GM19438 (cell line): ENCODE measurements at regions not wholly inside any gene's neighbourhood (a gene's known extent, or its start where the extent isn't known, plus 50 kb on each side); places are given as distances from the start of the nearest gene placed in this dataset.
"Not testable (repeated sequence)": the region's sequence is repeated elsewhere in the genome, so short reads cannot be mapped to it uniquely, and the experiment has no call there.

Experiments
- ATAC-seq: cut with Tn5 transposase; IDR thresholded peaks from one replicate; pipeline ENCODE4 v1.9.1; 2021; ENCODE audit warnings: low read depth; ENCODE audit not compliant: unreplicated experiment

- no peak for ATAC-seq
These were observed 258.0 kb upstream of the KCND2 start for GRCh38 chr7:120014925-120015465.

DNA sequence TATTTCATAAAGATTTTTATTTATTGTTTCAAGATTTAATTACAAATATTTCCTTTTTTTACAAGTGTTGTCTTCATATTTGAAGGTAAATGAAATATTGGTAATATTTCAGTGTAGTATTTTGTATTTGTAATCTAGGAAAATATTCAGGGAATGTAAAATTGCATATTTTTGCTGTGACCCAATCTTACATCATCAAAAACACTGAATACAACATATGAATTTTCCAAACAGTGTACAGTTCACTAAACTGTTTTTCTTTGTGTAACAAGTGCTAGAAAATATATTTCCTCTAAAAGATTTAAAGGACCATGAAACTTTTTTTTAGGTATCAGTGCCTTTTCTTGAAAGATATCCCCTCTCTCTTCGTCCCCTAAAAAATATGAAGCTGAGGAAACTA, 251.9 kb upstream of the KCND2 start:
- no peak for ATAC-seq

DNA sequence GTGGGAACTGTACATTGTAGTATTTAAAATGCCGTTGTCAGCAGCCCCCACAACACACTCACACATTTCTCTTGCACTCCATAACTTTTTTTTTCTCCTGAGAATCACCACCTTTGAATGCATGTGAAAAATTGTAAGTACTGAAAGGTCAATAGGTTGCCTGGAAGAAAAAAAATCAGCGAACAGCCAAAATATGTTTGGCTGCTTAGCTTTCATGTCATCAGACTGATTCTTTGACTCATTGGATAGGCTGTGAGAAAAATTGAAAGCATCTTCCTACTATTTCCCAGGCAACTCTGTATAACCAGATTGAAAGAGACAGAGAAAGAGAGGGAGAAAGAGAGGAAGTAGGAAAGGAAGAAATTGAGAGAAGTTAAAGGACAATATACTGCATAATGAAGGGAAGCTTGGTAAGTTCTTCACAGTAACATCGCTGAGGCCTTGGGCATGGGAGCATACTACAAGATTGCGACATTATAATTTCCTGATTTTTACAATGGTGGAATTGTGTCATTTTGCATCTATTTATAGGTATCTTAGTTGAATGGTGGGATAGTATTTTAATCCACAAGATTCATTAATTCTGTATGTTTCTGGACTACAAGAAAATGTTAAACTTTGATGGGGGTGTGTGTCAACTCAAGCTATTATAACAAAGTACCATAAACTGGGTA, 249.3 kb upstream of the KCND2 start:
- no peak for ATAC-seq

DNA sequence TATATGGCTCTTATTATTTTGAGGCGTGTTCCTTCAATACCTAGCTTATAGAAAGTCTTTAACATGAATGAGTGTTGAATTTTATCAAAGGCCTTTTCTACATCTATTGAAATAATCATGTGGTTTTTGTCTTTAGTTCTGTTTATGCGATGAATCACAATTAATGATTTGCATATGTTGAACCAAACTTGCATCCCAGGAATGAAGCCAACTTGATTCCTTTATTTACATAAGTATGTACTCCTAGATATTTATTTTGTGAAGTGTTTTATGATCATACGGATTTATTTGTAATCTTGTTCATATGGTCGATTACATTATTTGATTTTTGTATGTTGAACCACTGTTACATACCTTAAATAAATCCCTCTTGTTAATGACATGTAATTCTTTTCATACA, 244.3 kb upstream of the KCND2 start:
- no peak for ATAC-seq

- ATAC-seq = no peak
These were observed 242.1 kb upstream of the KCND2 start for GRCh38 chr7:120030876-120031275.

DNA sequence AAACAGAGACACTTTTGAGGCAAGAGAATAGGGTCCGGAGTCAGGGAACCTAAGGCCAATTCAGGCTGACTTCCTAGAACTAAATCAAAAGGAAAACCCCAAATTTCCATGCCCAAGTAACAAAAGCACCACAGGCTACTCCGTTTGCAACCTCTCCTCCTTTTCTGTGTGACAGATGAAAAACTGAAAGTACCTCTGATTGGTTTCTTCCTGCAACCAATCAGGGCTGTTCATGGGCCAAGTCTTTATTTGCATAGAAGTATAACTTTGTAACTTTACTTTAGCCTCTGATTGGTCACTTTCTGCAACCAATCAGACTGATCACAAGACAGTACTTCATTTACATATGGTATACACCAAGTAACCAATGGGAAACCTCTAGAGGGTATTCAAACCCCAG, 239.9 kb upstream of the KCND2 start:
- no peak for ATAC-seq

GRCh38 chr7:120039138-120039537, 233.8 kb upstream of the KCND2 start:
- no peak for ATAC-seq

DNA sequence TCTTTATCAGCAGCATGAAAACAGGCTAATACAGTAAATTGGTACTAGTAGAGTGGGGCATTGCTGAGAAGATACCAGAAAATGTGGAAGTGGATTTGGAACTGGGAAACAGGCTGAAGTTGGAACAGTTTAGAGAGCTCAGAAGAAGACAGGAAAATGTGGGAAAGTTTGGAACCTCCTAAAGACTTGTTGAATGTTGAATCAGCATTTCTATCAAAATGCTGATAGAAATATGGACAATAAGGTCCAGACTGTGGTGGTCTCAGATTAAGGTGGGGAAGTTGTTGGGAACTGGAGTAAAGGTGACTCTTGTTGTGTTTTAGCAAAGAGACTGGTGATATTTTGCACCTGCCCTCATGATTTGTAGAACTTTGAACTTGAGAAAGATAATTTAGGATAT, 231.2 kb upstream of the KCND2 start:
- ATAC-seq = no peak

DNA sequence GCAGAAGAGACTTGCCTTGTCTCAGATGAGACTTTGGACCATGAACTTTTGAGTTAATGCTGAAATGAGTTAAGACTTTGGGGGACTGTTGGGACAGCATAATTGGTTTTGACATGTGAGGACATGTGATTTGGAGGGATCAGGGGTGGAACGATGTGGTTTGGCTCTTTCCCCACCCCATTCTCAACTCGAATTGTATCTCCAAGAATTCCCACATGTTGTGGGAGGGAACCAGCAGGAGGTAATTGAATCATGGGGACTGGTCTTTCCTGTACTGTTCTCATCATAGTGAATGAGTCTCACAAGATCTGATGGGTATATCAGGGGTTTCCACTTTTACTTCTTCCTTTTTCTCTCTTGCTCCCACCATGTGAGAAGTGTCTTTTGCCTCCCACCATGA, 229.7 kb upstream of the KCND2 start:
- ATAC-seq = no peak

- no peak for ATAC-seq
These were observed 220.0 kb upstream of the KCND2 start for GRCh38 chr7:120052884-120053382.

DNA sequence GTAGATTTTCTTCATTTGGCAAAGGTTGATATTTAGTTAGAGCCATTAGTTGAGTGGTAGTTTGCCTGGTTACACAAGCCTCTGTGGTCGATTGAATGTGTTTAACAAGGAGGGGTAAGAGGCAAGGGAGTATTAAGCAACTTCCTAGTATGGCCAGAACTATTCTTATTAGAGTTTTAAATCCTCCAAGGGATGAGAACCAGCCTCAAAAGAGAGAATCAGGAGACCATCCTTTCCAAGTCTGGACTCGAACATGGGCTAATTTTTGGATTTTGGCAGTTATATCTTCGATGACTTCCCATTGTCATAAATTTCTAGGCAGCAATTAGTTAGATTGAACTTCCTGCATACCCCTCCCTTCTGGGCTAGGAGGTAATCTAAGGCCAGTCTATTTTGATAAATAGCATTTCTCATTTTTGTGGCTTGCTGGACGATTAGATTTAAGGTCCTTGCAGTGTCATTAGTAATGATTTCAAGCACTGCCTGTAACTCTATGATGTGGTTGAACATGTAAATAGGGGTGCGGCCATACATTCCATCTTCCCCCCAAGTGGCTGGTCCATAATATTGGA, 219.5 kb upstream of the KCND2 start:
- ATAC-seq = no peak

DNA sequence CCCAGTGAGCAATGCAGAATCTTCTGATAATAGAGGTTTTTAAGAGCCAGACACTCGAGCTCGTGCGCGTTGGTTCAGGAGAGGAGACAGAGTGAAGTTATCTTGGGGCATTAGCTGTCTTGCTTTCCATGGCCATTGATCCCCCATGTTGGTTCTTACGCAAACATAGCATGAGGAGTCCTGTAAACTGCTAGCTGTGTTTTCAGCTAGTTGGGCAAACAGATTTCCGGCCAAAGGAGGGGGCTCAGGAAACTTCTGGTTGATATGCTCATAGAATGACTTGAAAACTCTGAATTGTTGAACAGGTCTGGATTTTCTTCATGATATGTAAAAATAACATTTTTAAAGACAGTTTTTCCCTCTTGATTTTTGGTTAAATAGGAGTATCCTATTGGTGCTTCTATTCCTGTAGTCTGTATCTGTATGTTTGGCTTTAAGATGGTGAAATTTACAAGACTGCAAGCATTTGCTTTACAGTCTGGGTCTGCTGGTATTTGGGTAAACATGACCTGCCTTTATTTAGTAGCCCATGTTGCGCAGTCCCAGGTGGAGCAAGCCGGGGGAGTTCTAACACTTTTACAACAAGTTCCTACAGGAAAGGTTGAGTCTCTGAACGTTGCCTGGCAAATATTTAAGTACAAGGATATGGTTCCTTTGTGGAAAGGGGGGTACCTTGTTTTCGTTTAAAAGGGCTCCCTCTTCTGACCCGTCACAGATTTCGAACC, 218.4 kb upstream of the KCND2 start:
- ATAC-seq = no peak

DNA sequence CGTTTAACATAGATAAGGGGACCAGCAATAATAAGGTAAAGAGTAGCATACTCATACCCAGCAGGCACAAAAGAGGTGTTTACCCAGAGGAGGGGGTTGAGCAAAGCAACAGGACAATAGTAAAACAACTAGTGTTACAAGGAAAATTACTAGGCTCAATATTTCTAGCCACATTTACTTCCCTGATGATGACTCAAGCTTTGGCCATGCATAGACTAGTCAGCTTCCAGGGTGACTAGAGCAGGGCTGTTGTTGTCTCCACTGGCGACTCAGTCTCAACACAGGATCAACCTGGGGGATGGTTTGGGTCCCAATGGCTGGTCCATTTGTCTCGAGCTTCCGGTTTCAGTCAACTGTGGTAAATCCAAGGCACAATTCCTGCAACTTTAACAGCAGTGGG, 217.7 kb upstream of the KCND2 start:
- no peak for ATAC-seq

GRCh38 chr7:120056227-120056626, 216.7 kb upstream of the KCND2 start:
- no peak for ATAC-seq

- no peak for ATAC-seq
These were observed 213.3 kb upstream of the KCND2 start for GRCh38 chr7:120059641-120060040.

DNA sequence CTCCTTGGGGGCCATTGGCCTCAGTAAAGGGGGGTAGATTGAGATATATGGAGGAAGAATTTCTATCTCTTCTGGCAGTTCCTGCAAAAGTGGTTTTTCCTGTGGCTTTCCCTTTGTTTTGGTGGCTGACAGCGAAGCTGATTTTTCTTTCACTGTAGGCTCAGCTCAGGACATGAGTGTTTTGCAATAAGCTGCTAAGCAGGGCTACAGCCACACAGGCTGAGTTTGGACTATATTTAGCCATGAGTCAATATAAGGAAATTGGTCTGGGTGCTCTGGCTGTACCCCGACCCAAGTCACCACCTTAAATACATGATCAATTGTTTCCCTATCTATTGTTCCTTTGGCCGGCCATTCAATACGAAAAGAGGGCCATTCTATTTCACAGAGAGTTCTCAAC, 212.7 kb upstream of the KCND2 start:
- ATAC-seq = no peak

DNA sequence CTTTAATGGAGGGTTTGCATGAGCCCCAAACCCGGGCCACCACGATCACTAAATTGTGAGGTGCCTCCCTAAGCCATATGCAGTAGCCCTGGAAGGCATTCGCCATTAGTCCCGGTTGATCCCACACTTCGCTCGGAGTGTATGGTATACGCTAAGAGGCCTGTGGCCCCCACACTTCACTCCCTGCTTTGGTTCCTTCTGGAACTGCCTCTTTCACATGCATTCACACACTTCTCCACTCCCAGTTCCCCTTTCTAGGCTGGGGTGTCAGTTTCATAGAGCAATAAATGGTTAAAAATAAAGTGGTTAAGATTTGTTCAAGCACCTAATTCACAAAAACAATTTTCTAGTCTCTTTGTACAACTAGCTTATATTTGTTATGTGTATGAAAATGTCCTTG, 212.1 kb upstream of the KCND2 start:
- ATAC-seq = no peak

DNA sequence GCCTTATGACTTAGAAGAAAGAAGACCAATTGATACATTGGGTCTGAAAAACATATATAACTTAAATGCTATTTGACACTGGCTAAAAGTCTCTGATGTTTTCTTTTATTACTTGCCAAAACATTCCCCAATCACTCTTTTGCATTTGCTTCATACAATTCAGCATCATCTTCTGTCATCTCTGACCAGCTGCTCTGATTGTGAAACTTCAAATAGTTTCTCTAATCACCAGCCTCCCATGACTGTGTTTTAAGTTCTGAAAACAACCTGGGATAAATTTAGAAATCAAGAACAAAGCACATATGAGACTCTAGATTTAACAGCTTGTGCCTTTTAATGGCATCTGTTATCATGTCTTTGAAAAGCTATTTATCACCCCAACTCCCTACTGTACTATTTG, 208.4 kb upstream of the KCND2 start:
- ATAC-seq = peak; percentile 59

- not testable (repeated sequence) for ATAC-seq
These were observed 206.1 kb upstream of the KCND2 start for GRCh38 chr7:120066898-120067297.

DNA sequence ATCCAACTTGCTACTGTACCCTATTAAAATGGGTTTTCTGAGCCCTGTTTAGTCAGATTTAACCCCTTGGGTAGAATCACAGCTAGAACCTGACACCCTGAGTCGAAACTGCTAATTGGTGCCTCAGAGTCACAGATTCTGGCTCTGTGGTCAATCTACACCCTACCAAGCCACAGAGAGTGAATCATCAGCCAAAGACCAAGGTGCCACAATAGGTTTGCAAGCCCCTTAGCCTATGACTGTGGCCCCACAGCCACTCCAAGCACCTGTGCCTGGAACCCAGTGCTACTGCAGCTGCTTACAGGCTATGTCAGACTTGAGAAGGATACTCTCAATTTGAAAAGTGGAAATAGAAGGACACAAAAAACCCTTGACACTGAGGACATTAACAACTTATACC, 202.8 kb upstream of the KCND2 start:
- ATAC-seq = no peak

- no peak for ATAC-seq
These were observed 195.2 kb upstream of the KCND2 start for GRCh38 chr7:120077777-120078176.

- no peak for ATAC-seq
These were observed 194.0 kb upstream of the KCND2 start for GRCh38 chr7:120079022-120079421.
